ENCODE measurements at regions not wholly inside any gene's neighbourhood (a gene's known extent, or its start where the extent isn't known, plus 50 kb on each side); places are given as distances from the start of the nearest gene placed in this dataset.

DNA sequence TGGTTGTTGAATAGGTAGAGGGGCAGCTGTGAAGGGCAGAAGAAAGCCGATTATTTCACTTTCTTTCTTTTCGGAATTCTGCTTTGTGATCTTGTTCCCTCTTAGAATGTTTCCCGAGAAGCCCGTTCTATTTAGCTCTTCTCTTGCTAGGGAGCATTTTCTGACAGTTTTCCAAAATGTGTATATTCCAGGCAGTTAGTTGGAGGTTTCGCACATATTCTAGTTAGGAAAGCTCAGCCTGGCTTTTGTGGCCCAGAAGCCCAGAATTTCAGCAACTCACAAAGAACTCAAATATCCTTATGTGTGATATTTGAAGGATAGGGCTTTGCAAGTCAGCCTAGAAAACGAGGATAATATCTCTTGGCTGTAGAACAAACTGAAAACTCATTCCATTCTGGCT is 461.0 kb upstream of the C9orf72 start:
- no peak for DNase-seq

DNA sequence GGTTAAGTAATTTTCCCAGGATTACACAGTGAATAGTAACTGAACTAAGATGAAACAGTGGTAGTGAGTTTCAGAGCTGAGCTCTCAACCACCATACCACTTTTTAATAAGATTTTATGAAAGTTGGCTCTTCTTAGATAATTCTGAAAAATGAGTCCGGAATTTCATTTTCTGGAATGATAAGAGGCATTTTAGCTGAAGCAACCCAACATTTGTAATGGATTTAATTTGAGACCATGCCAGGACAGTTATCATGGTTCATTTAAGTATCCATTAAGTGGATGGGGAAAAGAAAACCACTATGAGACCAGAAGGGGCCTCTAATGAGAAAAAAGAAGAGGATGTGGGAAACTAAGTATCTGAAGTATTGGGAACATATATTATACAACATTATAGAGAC is 464.7 kb upstream of the C9orf72 start:
- DNase-seq: no peak

DNA sequence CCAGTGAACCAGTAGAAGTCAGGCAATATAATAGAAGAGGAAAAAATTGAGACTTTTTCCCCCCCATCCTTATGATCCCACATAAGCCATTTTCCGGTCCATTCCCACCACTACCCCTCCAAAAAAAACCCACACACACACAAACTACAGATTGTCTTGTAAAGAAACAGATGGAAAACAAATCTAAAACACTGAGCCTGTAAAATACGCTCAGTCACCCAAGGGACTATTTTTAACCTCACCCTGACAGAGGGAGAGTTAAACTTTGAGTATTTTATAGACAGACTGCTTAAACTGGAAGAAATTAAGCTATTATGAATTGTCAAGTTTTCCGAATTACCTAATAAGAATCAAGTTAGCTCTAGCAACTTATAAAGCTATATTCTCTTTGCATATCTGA is 471.8 kb upstream of the C9orf72 start:
- no peak for DNase-seq

DNA sequence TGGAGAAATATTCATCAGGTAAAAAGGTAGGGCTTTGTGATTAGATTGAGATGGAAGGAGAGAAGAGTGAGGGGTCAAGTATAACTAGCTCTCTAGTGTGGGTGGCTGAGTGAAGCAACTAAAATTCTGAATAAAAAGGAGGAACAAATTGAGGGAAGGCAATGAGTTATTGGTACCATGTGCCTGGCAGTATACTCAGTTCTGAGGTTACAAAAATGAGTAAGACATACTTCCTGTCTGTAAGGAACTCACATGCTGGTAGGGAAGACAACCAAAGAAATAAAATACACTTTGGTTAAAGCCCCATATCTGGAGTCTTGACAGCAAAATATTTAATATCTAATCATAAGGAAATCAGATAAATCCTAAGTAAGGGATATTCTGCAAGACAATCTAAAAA is 476.8 kb upstream of the C9orf72 start:
- no peak for DNase-seq

DNA sequence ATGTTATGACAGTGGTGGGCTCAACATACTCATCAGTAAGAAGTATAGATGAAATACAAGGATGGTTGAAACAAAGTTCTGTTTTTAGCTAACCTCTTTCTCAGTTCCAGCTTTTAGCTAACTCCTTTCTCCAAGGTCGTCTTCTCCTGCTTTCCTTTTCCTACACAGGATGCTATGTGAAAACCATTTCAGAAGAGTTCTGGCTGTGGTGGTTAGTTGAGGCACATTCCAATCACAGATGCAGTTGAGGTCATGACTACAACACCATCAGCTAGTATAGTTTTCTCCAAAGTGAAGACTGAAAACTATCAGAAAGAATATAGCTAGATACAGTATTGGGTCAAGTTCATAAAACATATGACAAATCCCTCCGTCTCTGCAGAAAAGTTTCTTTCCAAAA is 477.7 kb upstream of the C9orf72 start:
- DNase-seq: no peak

DNA sequence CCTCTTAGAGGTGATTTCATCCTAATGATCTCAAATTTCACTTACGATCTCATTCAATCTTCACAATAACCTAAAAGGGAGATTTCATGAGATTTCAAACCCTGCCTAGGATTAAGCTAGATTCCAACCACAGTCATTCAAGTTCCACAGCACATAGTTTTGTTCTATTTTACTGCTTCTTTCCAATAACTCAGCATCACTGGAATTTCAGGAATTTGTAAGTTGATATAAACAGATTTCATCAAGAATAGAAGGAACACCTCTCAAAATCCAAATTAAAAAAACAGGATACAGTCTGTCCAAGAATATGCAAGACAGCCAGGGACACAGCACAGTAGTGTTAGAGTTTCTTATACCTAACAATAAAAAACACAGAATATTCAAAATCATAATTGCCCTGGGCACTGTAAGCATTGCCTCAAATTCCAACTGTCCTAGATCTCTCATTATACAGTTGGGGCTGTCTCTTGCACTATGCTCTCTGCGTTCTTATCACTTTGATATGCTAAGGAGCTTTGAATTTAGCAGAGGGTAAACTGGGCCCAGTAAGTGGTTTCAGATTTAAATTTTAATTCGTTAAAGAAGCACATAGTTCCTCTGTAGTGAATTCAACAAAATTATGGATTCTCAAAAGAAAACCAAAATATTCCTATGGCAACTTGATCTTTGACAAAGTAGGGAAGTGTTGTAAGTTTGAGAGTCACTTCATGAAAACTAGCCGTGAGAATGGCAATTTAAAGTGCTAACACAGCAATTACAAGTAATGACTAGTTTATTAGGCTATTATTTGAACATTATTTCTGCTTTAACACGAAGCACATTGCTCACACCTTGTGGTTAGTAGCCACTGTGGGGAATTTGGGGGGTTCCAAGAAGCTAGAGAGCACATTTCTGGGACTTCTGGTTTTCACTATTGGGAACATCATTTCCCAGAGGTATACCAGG is 478.6 kb upstream of the C9orf72 start:
- peak in 1 of 2 experiments; percentile 17 for DNase-seq

DNA sequence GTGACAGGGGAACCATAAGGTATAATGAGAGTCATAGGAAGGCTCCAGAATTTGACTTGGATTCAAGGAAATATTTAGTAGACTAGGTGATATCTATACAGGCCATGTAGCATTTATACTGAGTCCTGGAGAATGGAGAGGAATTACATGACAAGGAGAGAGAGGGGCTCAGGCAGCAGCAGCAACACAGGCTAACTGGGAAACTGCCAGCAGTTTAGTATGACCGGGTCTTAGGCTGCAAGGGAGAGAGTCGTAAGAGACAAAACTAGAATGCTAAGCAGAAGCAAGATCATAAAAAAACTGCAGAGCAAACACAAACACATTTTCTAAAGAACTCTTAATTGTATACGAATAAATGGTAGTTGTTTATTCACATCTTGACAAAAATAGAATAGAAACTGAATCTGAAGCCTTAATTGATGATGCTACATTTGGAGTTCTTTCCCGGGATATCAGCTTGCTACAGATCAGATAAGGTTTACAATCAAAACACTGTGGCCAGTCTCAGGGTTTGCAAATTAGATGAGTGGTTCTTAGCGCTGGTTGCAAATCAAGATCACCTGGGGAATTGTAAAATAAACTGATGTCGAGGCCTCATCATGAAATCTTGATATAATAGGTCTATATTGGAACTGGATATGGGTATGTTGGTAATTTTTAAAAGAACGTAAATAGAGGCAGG is 480.0 kb upstream of the C9orf72 start:
- DNase-seq: peak; percentile 79 to 83

DNA sequence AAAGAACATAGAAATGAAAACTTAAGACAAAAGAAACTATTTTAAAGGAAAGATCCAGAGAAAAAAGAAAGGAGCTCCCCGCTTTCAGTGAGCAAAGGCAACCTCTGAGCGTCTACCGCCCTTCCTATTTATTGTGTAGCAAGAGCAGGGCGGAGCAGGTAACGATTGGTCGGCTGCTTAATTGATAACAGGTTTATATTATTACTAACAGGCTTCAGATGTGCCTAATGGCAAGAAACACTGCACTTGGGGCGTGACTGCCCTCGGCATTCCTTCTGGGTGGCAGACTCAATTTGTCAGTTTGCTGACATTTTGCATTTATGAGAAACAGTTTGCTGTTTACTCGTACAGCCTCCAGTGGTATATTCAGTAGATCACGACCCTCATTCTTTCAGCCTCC is 482.7 kb upstream of the C9orf72 start:
- DNase-seq: no peak

DNA sequence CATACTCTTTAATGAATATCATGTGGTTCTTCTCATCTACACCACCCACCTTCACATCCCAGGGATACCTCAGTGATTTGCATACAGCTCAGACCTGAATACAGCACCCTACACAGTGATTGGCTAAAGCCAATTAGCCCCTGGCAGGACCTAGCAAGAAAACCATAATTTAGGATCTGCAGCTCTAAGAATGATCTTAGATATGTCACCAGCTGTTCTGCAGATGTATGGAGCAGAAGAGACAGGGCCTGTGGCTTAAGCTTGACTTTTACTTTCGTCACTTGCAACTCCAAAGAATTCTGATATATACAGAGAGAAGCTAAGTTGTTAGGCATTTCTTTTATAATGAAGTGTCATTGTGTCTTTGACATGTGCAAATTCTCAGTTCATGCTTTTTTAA is 483.2 kb upstream of the C9orf72 start:
- DNase-seq: no peak

DNA sequence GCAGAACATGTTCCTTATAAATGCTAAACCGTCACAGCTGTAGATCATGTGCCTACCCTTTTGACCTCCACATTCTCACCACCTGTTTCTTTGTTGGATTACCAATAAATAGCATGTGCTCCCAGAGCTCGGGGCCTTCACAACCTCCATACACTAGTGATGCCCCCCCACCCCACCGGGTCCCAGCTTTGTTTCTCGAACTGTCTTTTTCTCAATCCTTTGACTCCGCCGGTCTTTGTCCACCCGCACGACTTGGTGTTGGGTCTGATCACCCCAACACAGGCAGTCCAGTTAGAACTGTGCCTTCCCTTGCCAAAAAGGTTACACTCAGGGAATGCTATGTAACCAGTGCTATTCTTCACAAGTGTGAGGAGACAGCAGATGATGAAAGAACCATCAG is 485.9 kb upstream of the C9orf72 start:
- no peak for DNase-seq

DNA sequence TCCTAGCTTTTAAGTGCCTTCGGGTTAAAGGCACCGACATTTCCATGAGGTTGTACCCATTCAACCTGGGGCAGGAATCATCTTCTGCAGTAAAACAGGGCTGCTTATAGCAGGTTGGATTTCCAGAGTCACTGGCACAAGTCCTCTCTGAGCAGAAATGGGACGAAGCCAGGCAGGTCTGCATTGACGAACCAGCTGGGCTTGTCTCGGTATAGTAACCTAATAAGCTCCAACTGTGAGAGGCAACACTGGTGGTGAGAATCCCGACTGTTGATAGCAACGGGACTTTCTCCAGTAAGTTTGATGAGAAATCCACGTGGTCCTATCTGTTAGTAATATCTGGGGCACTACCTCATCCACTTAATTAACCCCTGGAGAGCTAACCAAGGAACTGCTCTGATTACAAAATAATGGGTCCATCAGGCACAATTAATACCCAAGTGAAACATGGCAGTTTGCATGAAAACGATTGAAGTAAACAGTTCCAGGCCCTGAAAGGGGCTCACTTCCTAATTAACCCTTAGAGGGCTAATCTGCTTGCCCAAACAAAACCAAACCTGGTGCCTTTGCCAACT is 491.0 kb upstream of the C9orf72 start:
- DNase-seq: no peak

DNA sequence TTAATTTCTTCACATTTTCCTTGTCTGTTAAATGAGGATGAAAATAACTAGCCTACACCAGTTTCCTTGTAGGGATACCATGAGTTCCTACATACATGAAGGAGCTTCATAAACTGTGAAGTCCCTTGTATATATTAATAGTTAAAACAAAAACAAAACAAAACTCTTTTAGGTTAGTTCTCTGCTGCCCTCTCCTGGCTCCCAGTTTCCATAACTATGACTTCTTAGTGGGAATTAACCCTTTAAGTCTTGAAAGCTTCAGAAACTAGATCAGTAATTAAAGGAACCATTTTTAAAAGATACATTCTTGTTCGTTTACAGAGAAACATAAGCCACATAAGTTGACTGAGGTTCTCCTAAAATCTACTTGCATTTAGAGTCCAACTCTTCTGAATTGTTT is 500.0 kb upstream of the C9orf72 start:
- peak in 1 of 2 experiments; percentile 76 for DNase-seq

DNA sequence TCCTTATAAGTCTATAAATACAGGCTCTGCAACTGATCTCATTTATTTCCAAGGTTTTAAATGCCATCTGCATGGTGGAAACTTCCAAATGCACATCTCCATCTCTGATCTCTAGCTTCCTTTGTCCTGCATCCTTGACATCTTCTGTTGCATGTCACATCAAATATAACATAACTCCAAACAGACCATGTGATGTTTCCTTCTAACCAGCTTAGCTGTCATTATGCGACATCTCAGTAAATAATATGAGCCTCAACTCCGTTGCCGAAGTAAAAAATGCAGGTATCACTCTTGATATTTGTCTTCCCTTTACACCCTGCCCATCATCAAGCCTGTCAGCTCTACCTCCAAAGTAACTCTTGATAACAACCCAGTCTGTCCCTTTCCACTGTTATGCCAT is 506.4 kb upstream of the C9orf72 start:
- no peak for DNase-seq

DNA sequence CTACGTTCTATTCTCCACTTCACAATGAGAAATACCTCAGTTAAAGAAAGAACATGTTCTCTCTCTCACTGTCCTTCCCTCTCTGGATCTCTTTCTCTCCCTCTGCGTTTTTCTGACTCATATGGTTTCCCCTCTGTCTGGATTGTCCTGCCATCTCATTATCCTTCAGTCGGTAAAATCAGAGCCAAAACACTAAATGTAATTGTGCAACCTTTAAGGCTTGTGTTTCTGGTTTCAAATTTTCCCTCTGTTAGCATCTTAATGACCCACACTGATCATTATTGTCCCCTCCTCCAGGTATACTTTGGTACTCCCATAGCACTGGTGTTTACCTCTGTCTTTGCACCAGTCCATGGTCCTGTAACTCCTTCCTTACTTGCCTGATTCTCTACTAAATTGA is 509.4 kb upstream of the C9orf72 start:
- DNase-seq: no peak

DNA sequence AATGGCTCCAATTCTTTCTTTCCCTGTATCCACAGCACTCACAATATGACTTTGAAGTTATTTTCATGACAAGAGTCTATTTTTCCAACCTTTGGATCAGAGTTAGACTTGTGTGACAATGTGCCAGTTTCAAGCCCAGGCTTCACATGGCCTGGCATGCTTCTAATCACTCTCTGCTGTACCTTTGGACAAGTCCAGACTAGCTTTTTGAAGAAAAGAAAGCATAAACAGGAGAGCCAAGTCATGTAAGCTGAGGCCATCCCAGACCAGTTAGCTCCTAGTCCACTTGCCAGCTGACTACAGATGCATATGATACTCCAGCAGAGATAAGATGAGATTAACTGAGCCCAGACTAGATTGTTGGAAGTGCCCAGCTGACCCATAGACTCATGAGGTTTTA is 513.6 kb upstream of the C9orf72 start:
- DNase-seq: no peak

DNA sequence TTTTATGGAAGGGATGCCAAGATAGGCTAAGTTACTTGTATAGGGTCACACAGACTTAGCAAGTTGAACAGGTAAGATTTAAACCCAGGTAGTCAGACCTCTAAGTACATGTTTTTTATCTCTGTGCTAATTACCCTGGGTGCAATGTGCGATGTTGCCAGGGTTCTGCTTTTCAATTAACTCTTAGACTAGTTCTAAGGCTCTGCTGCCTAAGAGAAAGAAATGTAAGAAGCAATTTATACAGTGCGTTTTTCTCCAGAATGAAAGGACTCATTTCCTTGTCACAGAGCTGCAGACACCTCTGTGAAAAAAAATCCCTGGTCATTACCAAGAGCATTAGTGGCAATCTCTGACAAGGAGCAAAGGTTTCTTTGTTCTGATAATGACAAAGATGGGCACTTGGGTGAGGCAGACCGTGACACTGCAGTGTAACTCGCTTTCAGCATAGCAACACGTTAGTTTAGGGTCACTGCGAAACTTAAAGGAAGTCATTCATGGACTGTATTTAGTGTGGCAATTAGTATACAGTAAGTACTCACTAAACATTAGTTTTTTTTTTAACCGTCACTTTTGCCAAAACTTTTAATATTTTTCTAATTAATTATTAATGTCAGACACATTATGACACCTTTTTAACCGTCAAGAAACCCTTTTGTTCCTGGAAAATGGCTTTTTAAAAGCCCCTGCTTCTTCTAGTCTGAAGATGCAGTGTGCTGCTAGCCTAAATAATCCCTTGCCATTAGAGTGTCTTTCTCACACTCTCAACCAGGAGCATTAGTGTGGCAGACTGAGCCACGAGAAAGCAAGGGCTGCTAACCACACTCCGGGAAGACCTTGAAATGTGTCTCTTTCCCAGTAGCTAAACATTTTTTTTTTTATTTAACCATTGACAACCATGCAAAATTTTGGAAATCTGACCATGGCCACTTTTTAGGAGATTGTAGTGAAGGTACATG is 520.0 kb upstream of the C9orf72 start:
- DNase-seq: no peak

DNA sequence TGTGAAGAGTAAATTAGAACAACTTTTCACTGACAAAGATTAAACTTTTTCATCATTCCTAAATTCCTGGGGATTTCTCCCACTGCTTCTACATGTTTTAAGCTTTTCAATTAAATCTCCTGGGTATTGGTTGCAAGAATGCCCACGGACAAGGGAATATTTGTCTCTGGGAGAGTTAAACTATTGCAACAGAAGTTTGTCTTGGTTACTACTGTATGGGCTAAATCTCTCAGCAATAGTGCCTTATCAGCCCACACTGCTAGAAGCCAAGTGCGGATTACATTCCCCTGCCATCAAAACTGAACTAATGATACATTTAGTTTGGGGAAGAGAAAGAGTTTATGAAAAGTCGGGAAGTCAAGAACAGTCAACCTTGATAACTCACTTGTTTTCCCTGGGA is 528.2 kb upstream of the C9orf72 start:
- no peak for DNase-seq

DNA sequence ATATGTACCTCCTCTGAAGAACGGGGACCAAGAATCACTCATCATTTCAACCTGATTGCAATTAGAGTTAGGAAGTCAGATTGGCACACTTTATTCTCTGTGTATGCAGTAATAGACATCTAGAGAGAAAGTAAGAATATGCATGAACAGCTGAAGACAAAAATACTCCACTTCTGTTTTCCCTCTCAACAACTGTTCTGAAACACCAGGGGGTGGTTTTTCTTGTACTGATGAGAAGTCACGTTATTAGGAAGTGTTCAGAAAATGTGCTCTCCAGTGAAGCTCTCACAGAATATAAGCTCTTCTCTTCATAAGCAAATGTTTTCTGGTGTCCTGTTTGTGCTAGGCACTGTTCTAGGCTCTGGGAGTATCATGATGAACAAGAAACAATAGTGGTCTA is 531.7 kb upstream of the C9orf72 start:
- no peak for DNase-seq

DNA sequence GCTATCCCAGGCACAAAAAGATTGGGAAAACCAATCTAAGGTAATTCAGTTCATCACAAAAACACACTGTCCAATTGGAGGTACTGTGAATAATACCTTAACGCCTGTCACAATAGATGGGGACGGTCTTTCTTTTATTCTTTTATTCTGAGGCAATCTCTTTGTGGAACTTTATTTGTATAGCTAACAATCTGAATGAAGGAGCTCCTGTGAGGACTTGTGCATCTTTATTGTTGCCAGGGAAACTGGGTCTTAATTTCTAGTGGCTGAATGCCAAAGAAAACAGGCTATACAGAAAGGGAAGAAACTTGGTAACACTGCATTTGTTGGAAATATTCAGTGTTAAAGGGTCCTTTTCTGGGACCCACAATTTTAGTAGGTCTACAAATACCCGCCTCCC is 546.9 kb upstream of the C9orf72 start:
- DNase-seq: no peak

DNA sequence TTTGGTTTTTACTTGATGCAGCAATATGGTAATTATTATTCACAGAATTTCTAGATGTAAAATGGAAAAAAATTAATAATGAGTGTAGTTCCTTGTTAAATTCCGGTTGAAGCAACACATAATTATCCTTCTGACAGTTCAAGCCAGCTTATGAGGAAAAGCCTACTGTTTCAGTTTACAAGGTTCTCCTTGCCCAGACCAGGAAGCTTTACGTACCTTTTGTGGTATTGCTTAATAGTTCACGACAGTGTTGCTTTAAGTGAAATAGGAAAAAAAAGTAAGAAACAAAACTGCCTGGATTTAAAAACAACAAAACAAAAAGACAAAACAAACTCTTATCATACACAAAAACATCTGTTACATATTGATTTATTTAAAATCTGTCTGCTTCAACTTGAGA is 547.3 kb upstream of the C9orf72 start:
- DNase-seq: no peak

DNA sequence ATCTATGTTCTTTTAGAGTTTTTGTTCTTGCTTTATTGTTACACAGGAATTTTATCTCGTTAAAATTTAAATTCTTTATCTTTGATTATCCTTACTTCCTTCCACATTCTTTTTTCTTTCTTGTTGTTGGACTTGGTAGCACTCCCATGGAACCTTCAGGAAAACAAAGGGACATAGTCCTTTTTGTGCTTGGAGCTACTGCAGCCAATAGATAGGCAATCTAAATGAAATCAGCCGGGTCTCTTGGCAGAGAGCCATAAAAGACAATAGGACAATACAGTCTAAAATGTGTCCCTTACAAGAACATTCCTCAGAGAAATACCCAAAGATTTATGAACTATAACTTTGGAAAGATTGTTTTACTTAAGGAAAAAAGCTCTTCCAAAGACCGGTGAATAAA is 548.1 kb upstream of the C9orf72 start:
- no peak for DNase-seq

DNA sequence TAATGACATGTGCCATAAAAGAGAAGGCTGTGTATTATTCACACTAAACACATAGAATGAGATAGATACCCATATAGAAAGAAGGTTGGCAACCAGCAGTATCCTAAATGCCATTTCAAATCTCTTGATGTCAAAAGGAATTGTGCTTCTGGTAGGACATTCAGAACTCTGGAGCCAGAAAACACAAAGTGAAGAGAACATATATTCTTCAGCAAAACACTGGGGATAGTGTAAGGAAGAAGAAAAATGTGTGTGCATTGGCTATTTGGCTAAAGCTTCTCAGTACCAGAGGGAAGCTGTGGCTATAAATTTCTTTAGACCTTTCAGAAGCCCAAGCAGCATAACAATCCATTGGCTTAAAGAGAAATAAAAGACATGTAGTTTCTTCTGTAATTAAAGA is 551.6 kb upstream of the C9orf72 start:
- no peak for DNase-seq

DNA sequence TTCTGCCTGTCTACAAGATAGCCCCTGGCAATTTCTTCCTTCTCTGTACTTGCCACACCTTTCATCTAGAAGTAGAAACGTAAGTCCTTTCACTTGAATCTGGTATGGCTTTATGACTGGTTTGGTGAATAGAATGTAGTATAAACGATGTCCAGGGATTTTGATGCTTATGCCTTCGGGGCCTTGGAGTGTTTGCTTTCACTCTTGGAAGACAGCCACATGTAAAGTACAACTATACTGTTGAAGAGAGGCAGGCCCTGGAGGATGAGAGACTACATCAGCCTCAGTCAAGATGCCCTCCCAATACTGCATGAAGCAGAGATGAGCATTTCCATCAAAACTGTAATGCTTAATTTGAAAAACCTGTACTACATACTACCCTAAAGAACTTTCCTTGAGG is 553.8 kb upstream of the C9orf72 start:
- no peak for DNase-seq

Measured in NCI-H526 (cell line).